T-cell (primary cell): ENCODE measurements at regions not wholly inside any gene's neighbourhood (a gene's known extent, or its start where the extent isn't known, plus 50 kb on each side); places are given as distances from the start of the nearest gene placed in this dataset.
"Not testable (repeated sequence)": the region's sequence is repeated elsewhere in the genome, so short reads cannot be mapped to it uniquely, and the experiment has no call there.

ENCODE experiments used
- ATAC-seq, 4 experiments: fragments of 200-7000 bp in 3 of 4; fragments of 150-1000 bp in 1 of 4; cut with Tn5 transposase; replicated peaks in 1 of 4; 1 replicate in 3 of 4; 2 replicates in 1 of 4; pipeline ENCODE4 v1.10.0; 2021; ENCODE audit warnings: moderate library complexity in 3 of 4, mild to moderate bottlenecking in 2 of 4, moderate number of reproducible peaks in 1 of 4
- CTCF ChIA-PET, 2 donors: fragments of 300-600 bp; sonication (Branson Sonifier 250); formaldehyde crosslinking; loops; one replicate each; lab custom pipeline; 2022; ENCODE audit warnings: antibody characterized with exemption in 2 of 2; lab: Charles Lee
- POLR2A ChIA-PET, 2 donors: fragments of 300-600 bp; sonication (Branson Sonifier 250); formaldehyde crosslinking; loops; one replicate each; lab custom pipeline; 2022; ENCODE audit warnings: antibody characterized with exemption in 2 of 2; lab: Charles Lee
- DNase-seq, 35 experiments: peaks; one replicate each; pipeline versions ENCODE4 v3.0.0 to v3.0.0-alpha.2; 2013 to 2023
- H3K27ac ChIP-seq: one replicate; pipeline ENCODE4 v1.5.1; 2013; ENCODE audit warnings: low read length
- H3K27me3 ChIP-seq, 2 experiments: replicated peaks in 1 of 2; 1 replicate in 1 of 2; 2 replicates in 1 of 2; pipeline versions ENCODE4 v1.6.1 to v1.7.0; 2013; ENCODE audit warnings: low read length in 1 of 2, mixed read lengths in 1 of 2; ENCODE audit not compliant: control insufficient read depth in 2 of 2, insufficient read depth in 2 of 2; ENCODE audit errors: extremely low read depth in 1 of 2
- H3K36me3 ChIP-seq, 2 donors: 1 replicate in 1 of 2; 2 replicates in 1 of 2; pipeline versions ENCODE4 v1.6.1 to v1.7.0; 2013; ENCODE audit warnings: low read length in 1 of 2; ENCODE audit not compliant: control insufficient read depth in 2 of 2, insufficient read depth in 1 of 2; ENCODE audit errors: extremely low read depth in 1 of 2
- H3K4me1 ChIP-seq, 2 experiments: 1 replicate in 1 of 2; 2 replicates in 1 of 2; pipeline versions ENCODE4 v1.6.1 to v1.7.0; 2013; ENCODE audit warnings: low read length in 2 of 2, mixed read lengths in 1 of 2; ENCODE audit not compliant: insufficient read depth in 2 of 2, control insufficient read depth in 1 of 2; ENCODE audit errors: extremely low read depth in 1 of 2
- H3K4me3 ChIP-seq, 2 donors: 1 replicate in 1 of 2; 2 replicates in 1 of 2; pipeline versions ENCODE4 v1.5.1 to v1.7.0; 2013; ENCODE audit warnings: mild to moderate bottlenecking in 2 of 2, low read length in 1 of 2, moderate library complexity in 1 of 2; ENCODE audit not compliant: control insufficient read depth in 1 of 2; ENCODE audit errors: extremely low read depth in 1 of 2
- H3K9me3 ChIP-seq: 2 replicates; pipeline ENCODE4 v1.7.0; 2013
- H3K27ac Mint-ChIP-seq, 2 donors: one replicate each; pipeline ENCODE4 v1.8.0; 2020 to 2021; ENCODE audit warnings: mild to moderate bottlenecking in 2 of 2, mixed read lengths in 2 of 2
- H3K27me3 Mint-ChIP-seq, 2 donors: one replicate each; pipeline ENCODE4 v1.8.0; 2021 to 2022; ENCODE audit warnings: mixed read lengths in 2 of 2
- H3K36me3 Mint-ChIP-seq: one replicate; pipeline ENCODE4 v1.8.0; 2021; ENCODE audit warnings: mixed read lengths
- H3K4me1 Mint-ChIP-seq, 3 donors: one replicate each; pipeline ENCODE4 v1.8.0; 2020 to 2022; ENCODE audit warnings: mixed read lengths in 3 of 3, mild to moderate bottlenecking in 1 of 3
- H3K4me3 Mint-ChIP-seq, 3 donors: one replicate each; pipeline ENCODE4 v1.8.0; 2020 to 2022; ENCODE audit warnings: mild to moderate bottlenecking in 3 of 3, mixed read lengths in 3 of 3, moderate library complexity in 3 of 3
- H3K9me3 Mint-ChIP-seq, 3 donors: one replicate each; pipeline ENCODE4 v1.8.0; 2020 to 2022; ENCODE audit warnings: mixed read lengths in 3 of 3
- WGBS: methylation state at CpG from one replicate; pipeline ENCODE4 v1.1.5; 2013; ENCODE audit warnings: missing lambda C conversion rate; ENCODE audit not compliant: insufficient coverage; 5-methylcytosine and 5-hydroxymethylcytosine counted together

DNA sequence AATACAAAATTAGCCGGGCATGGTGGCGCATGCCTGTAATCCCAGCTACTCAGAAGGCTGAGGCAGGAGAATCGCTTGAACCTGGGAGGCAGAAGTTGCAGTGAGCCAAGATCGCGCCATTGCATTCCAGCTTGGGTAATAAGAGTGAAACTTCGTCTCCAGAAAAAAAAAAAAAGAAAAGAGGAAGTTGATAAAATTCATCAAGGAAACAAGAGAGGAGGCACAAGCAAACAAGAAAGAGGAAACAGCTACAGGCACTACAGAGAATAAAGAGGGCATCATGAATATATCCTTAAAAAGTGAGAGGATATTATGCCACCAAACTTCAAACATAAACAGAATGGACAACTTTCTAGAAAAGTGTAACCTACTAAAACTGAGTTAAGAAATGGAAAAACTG is 98.3 kb downstream of the NIBAN1 start:
- H3K4me3 Mint-ChIP-seq, H3K27me3 Mint-ChIP-seq, H3K27me3 ChIP-seq, H3K27ac ChIP-seq, H3K9me3 ChIP-seq, DNase-seq, H3K4me3 ChIP-seq, H3K4me1 ChIP-seq, ATAC-seq, H3K4me1 Mint-ChIP-seq, H3K9me3 Mint-ChIP-seq, H3K36me3 ChIP-seq: not testable (repeated sequence)
- Mint-ChIP-seq H3K36me3 (peaks cover 27% of the 10 kb centered on the region), H3K27ac (peak overlapping the region in 1 of 2 donors; percentile 55)
- no CpG with 5 or more reads among the region's 6 CpGs for WGBS
- POLR2A ChIA-PET, result interaction anchor here (0.6 kb wide), 2 partner anchors 95 to 513 kb away, joined by 8 to 11 read pairs; no protein-coding TSS in a partner anchor
- CTCF ChIA-PET, result interaction anchor here in 1 of 2 donors (0.7 kb wide), 1 partner anchor 11 kb away, joined by 5 read pairs; no protein-coding TSS in a partner anchor

DNA sequence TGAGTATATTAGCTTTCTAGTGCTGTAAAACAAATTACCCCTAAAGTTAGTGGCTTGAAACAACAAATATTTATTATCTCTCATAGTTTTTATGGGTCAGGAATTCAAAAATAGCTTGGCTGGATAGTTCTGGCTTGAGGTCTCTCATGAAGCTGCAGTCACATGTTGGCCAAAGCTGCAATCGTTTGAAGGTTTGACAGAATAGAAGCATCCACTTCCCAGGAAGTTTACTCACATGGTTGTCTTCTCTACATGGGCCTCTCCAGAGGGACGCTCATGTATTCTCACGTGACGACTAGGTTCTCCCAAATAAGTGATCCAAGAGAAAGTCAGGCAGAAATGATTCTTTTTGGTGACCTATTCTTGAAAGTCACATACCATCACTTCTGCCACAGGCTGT is 99.1 kb downstream of the NIBAN1 start:
- no peaks in the 10 kb centered on the region for H3K27me3 Mint-ChIP-seq
- H3K36me3 Mint-ChIP-seq, result peaks cover 33% of the 10 kb centered on the region
- no peaks in the 10 kb centered on the region for H3K9me3 ChIP-seq
- DNase-seq (no peak), ATAC-seq (no peak)
- no peak overlapping the region for H3K27ac ChIP-seq
- ChIA-PET CTCF (no interaction called here), POLR2A (interaction anchor here in 1 of 2 donors (0.6 kb wide), 1 partner anchor 171 kb away, joined by 5 read pairs; no protein-coding TSS in a partner anchor)
- peaks cover 0 to 2% of the 10 kb centered on the region in 2 donors for H3K36me3 ChIP-seq
- H3K4me1 Mint-ChIP-seq, result peaks cover 0 to 14% (median 6%) of the 10 kb centered on the region in 3 donors
- no CpG with 5 or more reads among the region's 4 CpGs for WGBS
- H3K4me3 ChIP-seq, result no peak overlapping the region
- H3K27me3 ChIP-seq, result no peaks in the 10 kb centered on the region
- no peak overlapping the region for H3K27ac Mint-ChIP-seq
- H3K4me3 Mint-ChIP-seq, result no peak overlapping the region
- no peaks in the 10 kb centered on the region for H3K4me1 ChIP-seq
- peaks cover 0 to 6% (median 4%) of the 10 kb centered on the region in 3 donors for H3K9me3 Mint-ChIP-seq

DNA sequence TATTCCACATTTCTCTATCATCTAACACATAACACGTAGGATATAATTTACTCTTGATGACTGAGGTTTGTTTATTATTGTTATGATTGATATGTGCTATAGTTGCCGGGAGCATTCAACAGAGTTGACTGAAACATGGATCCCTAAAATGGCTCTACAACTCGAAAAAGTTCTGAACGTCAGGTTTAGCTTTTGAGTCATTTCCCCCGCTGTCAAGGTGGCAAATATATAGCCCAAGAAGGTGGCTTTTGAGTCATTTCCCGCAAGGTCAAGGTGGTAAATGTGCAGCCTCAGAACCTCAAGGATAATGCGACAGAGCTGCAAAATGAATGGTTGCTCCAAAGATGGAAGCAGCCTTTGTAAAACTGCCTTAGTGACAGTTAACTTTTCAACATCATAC is 104.0 kb downstream of the NIBAN1 start:
- ATAC-seq (peak in 1 of 4 experiments; percentile 13), DNase-seq (peak in 3 of 35 experiments; percentile 3 to 41 (median 15))
- Histone ChIP-seq H3K27me3 (no peaks in the 10 kb centered on the region), H3K36me3 (no peaks in the 10 kb centered on the region), H3K27ac (peak overlapping the region; percentile 10), H3K4me1 (peaks cover 0 to 9% of the 10 kb centered on the region in 2 experiments), H3K9me3 (no peaks in the 10 kb centered on the region), H3K4me3 (no peak overlapping the region)
- Mint-ChIP-seq H3K4me1 (peaks cover 26 to 47% (median 44%) of the 10 kb centered on the region in 3 donors), H3K27me3 (no peaks in the 10 kb centered on the region), H3K9me3 (peaks cover 0 to 6% (median 4%) of the 10 kb centered on the region in 3 donors), H3K4me3 (no peak overlapping the region), H3K36me3 (peaks cover 32% of the 10 kb centered on the region), H3K27ac (peak overlapping the region; percentile 6 to 51)
- ChIA-PET CTCF (no interaction called here), POLR2A (interaction anchor here in 1 of 2 donors (1.1 kb wide), 1 partner anchor 103 kb away, joined by 4 read pairs; no protein-coding TSS in a partner anchor)
- WGBS, result 52% methylated on average over 6 of the region's 7 CpGs

GRCh38 chr1:184867866-184868689 is 106.2 kb downstream of the NIBAN1 start:
- peaks cover 0 to 2% (median under 1%) of the 10 kb centered on the region in 3 donors for H3K9me3 Mint-ChIP-seq
- DNase-seq (no peak), ATAC-seq (no peak)
- ChIA-PET CTCF (interaction anchor here (0.6 to 1.7 kb wide), 5 partner anchors 17 to 130 kb away, joined by 3 to 6 read pairs (median 3); no protein-coding TSS in a partner anchor), POLR2A (interaction anchor here in 1 of 2 donors (1.1 to 1.3 kb wide), 2 partner anchors 25 to 114 kb away, joined by 3 read pairs; partner anchors contain the start of gene EDEM3)
- Histone ChIP-seq H3K4me1 (peaks cover 0 to 9% of the 10 kb centered on the region in 2 experiments), H3K4me3 (no peak overlapping the region), H3K27ac (peak overlapping the region; percentile 86), H3K27me3 (no peaks in the 10 kb centered on the region), H3K9me3 (no peaks in the 10 kb centered on the region), H3K36me3 (no peaks in the 10 kb centered on the region)
- WGBS, result no CpG with 5 or more reads among the region's 4 CpGs
- H3K27me3 Mint-ChIP-seq, result no peaks in the 10 kb centered on the region
- peak overlapping the region; percentile 86 to 91 for H3K27ac Mint-ChIP-seq
- no peak overlapping the region for H3K4me3 Mint-ChIP-seq
- H3K4me1 Mint-ChIP-seq, result peaks cover 26 to 50% (median 48%) of the 10 kb centered on the region in 3 donors
- peaks cover 25% of the 10 kb centered on the region for H3K36me3 Mint-ChIP-seq

GRCh38 chr1:184866991-184867788 is 107.1 kb downstream of the NIBAN1 start:
- H3K27ac Mint-ChIP-seq, result peak overlapping the region; percentile 86 to 91
- peak; percentile 85 to 89 (median 88) for ATAC-seq
- 0% methylated on average over 2 of the region's 6 CpGs for WGBS
- no peaks in the 10 kb centered on the region for H3K27me3 Mint-ChIP-seq
- no peaks in the 10 kb centered on the region for H3K9me3 Mint-ChIP-seq
- peaks cover 0 to 9% of the 10 kb centered on the region in 2 experiments for H3K4me1 ChIP-seq
- no peaks in the 10 kb centered on the region for H3K27me3 ChIP-seq
- peak overlapping the region; percentile 21 to 65 (median 22) for H3K4me3 Mint-ChIP-seq
- H3K36me3 Mint-ChIP-seq, result peaks cover 18% of the 10 kb centered on the region
- peaks cover 26 to 50% (median 50%) of the 10 kb centered on the region in 3 donors for H3K4me1 Mint-ChIP-seq
- peak; percentile 5 to 78 (median 45) for DNase-seq
- ChIA-PET CTCF (interaction anchor here (0.6 to 1.7 kb wide), 7 partner anchors 18 to 62 kb away, joined by 3 to 6 read pairs (median 3); no protein-coding TSS in a partner anchor), POLR2A (interaction anchor here in 1 of 2 donors (0.7 to 1.5 kb wide), 6 partner anchors 22 to 113 kb away, joined by 3 to 6 read pairs (median 4); partner anchors contain the start of genes EDEM3 and NIBAN1)
- H3K9me3 ChIP-seq, result no peaks in the 10 kb centered on the region
- no peak overlapping the region for H3K4me3 ChIP-seq
- H3K36me3 ChIP-seq, result no peaks in the 10 kb centered on the region
- peak overlapping the region; percentile 86 for H3K27ac ChIP-seq
